Kidney epithelial cell (primary cell): ENCODE measurements at regions not wholly inside any gene's neighbourhood (a gene's known extent, or its start where the extent isn't known, plus 50 kb on each side); places are given as distances from the start of the nearest gene placed in this dataset.
A peak's percentile ranks its signal among the peaks of the same experiment; 100 is the strongest.
"Not testable (repeated sequence)": the region's sequence is repeated elsewhere in the genome, so short reads cannot be mapped to it uniquely, and the experiment has no call there.

Experiments
- DNase-seq: peaks from one replicate; pipeline ENCODE4 v3.0.0-alpha.2; 2010; ENCODE audit warnings: low read depth
- H3K27me3 ChIP-seq: 2 replicates; pipeline ENCODE4 v1.6.0; 2011; ENCODE audit warnings: low read length; ENCODE audit not compliant: control insufficient read depth, insufficient read depth
- H3K36me3 ChIP-seq: 2 replicates; pipeline ENCODE4 v1.5.1; 2011; ENCODE audit warnings: low read length; ENCODE audit not compliant: control insufficient read depth, insufficient read depth
- H3K4me3 ChIP-seq: 2 replicates; pipeline ENCODE4 v1.5.1; 2011; ENCODE audit warnings: low read depth, mild to moderate bottlenecking, control low read depth, low read length
- TF ChIP-seq, protein P1 (sequence below): IDR thresholded peaks from 2 replicates; pipeline ENCODE4 v1.5.1; 2011; ENCODE audit warnings: mild to moderate bottlenecking, moderate library complexity, low read length, control low read depth, inconsistent platforms; ENCODE audit not compliant: insufficient read depth, poor library complexity, severe bottlenecking

DNA sequence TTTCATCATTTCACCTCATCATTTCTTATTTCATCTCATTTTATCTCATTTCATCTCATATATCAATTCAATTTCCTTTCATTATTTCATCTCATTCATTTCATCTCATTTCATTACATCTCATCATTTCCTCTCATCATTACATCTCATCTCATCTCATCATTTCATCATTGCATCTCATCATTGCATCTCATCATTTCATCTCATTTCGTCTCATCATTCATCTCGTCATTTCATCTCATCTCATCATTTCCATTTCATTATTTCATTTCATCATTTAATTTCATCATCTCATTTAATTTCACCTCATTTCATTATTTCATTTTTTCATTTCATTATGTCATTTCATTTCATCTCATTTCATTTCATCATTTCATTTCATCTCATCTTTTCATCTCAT lies 168.5 kb upstream of the FAM72C start:
- DNase-seq, H3K36me3 ChIP-seq, H3K4me3 ChIP-seq, H3K27me3 ChIP-seq: not testable (repeated sequence)

DNA sequence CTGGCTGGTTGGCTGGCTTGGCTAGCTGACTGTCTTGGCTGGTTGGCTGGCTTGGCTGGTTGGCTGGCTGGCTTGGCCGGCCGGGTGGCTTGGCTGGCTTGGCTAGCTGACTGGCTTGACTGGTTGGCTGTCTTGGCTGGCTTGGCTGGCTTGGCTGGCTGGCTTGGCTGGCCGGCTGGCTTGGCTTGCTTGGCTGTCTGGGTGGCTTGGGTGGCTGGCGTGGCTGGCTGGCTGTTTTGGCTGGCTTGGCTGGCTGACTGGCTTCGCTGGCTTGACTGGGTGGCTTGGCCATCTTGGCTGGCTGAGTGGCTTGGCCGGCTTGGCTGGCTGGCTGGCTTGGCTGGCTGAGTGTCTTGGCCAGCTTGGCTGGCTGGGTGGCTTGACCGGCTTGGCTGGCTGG lies 133.2 kb upstream of the FAM72C start:
- DNase-seq, H3K4me3 ChIP-seq, H3K27me3 ChIP-seq, H3K36me3 ChIP-seq: not testable (repeated sequence)

DNA sequence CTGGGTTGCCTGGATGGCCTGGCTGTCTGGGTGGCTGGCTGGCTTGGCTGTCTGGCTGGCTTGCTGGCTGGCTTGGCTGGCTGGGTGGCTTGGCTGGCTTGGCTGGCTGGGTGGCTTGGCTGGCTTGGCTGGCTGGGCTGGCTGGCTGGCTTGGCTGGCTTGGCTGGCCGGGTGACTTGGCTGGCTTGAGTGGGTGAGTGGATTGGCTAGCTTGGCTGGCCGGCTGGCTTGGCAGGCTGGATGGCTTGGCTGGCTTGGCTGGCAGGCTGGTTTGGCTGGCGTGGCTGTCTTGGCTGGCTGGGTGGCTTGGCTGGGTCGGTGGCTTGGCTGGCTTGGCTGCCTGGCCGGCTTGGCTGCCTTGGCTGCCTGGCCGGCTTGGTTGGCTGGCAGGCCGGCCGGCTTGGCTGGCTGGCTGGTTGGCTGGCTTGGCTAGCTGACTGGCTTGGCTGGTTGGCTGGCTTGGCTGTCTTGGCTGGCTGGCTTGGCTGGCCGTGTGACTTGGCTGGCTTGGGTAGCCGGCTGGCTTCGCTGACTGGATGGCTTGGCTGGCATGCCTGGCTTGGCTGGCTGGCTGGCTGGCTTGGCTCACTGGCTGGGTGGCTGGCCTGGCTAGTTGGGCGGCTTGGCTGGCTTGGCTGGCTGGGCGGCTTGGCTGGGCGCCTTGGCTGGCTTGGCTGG lies 132.4 kb upstream of the FAM72C start:
- DNase-seq, H3K36me3 ChIP-seq, H3K27me3 ChIP-seq, H3K4me3 ChIP-seq: not testable (repeated sequence)

DNA sequence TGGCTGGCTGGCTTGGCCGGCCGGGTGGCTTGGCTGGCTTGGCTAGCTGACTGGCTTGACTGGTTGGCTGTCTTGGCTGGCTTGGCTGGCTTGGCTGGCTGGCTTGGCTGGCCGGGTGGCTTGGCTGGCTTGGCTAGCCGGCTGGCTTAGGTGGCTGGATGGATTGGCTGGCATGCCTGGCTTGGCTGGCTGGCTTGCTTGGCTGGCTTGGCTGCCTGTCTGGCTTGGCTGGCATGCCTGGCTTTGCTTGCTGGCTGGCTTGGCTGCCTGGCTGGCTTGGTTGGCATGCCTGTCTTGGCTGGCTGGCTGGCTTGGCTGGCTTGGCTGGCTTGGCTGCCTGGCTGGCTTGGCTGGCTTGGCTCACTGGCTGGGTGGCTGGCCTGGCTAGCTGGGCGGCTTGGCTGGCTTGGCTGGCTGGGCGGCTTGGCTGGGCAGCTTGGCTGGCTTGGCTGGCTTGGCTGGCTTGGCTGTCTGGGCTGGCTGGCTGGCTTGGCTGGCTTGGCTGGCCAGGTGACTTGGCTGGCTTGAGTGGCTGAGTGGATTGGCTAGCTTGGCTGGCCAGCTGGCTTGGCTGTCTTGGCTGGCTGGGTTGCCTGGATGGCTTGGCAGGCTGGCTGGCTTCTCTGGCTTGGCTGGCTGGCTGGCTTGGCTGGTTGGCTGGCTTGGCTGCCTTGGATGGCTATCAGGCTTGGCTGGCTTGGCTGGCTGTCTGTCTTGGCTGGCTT lies 131.5 kb upstream of the FAM72C start:
- DNase-seq, H3K36me3 ChIP-seq, H3K4me3 ChIP-seq, H3K27me3 ChIP-seq: not testable (repeated sequence)

DNA sequence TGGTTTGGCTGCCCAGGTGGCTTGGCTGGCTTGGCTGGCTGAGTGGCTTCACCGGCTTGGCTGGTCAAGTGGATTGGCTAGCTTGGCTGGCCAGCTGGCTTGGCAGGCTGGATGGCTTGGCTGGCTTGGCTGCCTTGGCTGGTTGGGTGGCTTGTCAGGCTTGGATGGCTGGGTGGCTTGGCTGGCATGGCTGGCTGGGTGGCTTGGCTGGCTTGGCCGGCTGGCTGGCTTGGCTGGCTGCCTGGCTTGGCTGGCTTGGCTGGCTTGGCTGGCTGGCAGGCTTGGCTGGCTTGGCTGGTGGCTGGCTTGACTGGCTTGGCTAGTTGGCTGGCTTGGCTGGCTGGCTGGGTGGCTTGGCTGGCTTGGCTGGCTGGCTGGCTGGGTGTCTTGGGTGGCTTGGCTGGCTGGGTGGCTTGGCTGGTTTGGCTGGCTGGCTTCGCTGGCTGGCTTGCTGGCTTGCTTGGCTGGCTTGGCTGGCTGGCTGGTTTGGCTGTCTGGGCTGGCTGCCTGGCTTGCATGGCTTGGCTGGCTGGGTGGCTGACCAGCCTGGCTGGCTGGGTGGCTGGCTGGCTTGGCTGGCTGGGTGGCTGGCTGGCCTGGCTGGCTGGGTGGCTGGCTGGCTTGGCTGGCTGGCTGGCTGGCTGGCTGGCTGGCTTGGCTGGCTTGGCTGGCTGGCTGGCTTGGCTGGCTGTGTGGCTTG lies 130.4 kb upstream of the FAM72C start:
- H3K27me3 ChIP-seq, H3K36me3 ChIP-seq, DNase-seq, H3K4me3 ChIP-seq: not testable (repeated sequence)

DNA sequence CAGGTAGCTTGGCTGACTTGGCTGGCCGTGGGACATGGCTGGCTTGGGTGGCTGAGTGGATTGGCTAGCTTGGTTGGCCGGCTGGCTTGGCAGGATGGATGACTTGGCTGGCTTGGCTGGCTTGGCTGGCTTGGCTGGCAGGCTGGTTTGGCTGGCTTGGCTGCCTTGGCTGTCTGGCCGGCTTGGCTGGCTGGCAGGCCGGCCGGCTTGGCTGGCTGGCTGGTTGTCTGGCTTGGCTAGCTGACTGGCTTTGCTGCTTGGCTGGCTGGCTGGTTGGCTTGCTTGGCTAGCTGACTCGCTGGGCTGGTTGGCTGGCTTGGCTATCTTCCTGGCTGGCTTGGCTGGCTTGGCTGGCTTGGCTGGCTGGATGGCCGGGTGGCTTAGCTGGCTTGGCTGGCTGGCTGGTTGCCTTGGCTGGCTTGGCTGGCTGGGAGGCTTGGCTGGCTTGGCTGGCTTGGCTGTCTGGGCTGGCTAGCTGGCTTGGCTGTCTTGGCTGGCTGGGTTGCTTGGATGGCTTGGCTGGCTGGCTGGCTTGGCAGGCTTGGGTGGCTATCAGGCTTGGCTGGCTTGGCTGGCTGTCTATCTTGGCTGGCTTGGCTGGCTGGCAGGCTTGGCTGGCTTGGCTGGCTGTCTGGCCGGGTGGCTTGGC lies 129.7 kb upstream of the FAM72C start:
- Histone ChIP-seq H3K4me3 (no peak overlapping the region), H3K27me3 (no peaks in the 10 kb centered on the region), H3K36me3 (no peaks in the 10 kb centered on the region)
- DNase-seq, result no peak
- TF ChIP-seq, protein P1, sequence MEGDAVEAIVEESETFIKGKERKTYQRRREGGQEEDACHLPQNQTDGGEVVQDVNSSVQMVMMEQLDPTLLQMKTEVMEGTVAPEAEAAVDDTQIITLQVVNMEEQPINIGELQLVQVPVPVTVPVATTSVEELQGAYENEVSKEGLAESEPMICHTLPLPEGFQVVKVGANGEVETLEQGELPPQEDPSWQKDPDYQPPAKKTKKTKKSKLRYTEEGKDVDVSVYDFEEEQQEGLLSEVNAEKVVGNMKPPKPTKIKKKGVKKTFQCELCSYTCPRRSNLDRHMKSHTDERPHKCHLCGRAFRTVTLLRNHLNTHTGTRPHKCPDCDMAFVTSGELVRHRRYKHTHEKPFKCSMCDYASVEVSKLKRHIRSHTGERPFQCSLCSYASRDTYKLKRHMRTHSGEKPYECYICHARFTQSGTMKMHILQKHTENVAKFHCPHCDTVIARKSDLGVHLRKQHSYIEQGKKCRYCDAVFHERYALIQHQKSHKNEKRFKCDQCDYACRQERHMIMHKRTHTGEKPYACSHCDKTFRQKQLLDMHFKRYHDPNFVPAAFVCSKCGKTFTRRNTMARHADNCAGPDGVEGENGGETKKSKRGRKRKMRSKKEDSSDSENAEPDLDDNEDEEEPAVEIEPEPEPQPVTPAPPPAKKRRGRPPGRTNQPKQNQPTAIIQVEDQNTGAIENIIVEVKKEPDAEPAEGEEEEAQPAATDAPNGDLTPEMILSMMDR, result no peak

DNA sequence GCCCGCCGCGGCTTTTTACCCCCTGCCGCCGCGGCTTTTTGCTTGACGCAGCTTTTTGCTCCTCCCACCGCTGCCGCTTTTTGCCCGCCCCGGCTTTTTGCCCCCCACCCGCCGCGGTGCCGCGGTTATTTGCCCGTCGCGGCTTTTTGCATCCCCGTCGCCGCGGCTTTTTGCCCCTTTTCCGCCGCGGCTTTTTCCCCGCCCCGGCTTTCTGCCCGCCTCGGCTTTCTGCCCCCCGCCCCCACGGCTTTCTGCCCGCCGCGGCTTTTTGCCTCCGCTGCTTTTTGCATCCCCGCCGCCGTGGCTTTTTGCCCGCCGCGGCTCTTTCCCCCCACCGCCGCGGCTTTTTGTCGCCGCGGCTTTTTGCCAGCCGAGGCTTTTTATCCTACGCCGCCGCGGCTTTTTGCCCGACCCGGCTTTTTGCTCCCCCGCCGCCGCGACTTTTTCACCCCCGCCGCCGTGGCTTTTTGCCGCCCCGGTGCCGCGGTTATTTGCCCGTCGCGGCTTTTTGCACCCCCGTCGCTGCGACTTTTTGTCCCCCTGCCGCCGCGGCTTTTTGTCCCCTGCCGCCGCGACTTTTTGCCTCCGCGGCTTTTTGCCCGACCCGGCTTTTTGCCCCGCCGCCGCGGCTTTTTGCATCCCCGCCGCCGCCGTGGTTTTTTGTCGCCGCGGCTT lies 105.5 kb upstream of the FAM72C start:
- DNase-seq, H3K36me3 ChIP-seq, H3K27me3 ChIP-seq: not testable (repeated sequence)
- H3K4me3 ChIP-seq, result peak overlapping the region; percentile 52

DNA sequence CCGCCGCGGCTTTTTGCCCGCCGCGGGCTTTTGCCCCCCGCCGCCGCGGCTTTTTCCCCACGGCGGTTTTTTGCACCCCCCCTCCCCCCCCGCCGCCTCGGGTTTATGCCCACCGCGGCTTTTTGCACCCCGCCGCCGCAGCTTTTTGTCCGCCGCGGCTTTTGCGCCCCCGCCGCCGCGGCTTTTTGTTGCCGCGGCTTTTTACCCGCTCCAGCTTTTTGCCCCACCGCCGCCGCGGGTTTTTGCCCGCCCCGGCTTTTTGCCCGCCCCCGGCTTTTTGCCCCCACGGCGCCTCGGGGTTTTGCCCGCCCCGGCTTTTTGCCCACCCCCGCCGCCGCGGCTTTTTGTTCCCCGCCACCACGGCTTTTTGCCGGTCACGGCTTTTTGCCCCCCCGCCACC lies 104.9 kb upstream of the FAM72C start:
- not testable (repeated sequence) for H3K27me3 ChIP-seq, DNase-seq
- peak overlapping the region; percentile 52 for H3K4me3 ChIP-seq

DNA sequence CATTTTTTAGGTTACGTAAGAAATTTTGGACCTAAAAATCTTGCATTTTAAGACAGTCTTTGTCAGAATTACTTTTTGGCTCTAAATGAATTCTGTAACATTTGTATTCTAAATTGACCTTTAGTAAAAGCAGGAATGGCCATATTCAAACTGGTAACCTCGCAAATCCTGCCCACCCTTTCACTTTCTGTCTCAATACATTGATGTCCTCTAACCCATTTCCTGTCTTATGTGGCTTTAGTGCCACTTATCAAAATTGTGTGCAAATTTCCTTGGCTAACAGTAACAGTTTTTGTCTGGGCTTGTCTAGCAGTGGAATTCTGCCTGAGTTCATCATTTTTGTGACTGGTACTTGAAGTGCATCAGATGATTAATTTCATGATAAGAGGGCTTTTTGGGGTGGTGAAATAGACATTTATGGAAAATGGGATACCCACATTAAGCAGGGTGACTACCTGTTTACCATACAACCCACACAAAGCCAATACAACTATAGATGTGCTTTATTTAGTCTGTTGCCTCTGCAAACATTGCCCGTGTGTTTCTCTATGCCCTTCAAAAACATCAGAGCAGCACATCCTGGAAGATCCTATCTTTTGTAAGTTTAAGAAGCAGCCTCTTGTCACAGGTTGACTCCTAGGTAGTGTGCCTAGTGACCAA lies 98.7 kb upstream of the FAM72C start:
- H3K4me3 ChIP-seq, H3K27me3 ChIP-seq, DNase-seq, H3K36me3 ChIP-seq: not testable (repeated sequence)

More for the DNA sequence above, 104.9 kb upstream of the FAM72C start:
- H3K36me3 ChIP-seq, result not testable (repeated sequence)

DNA sequence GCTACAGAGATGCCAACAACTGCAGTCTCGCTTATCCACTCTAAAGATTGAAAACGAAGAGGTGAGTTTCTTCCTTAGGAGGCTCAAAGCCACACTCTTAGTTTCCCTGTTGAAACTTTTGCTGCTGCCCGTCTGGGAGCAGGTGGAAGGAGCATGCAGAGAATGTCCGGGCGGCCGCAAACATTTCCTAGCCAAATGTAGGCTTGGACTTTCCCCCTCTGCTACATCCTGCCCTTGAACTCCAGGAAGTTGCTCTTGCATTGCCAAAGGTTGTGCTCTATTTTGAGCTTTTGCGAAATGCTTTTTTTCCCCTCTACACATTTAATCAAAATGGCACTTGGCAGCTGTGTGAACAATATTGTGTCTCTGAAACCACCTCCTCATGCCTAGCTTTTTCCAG lies 95.3 kb upstream of the FAM72C start:
- not testable (repeated sequence) for H3K4me3 ChIP-seq, DNase-seq, H3K27me3 ChIP-seq, H3K36me3 ChIP-seq

DNA sequence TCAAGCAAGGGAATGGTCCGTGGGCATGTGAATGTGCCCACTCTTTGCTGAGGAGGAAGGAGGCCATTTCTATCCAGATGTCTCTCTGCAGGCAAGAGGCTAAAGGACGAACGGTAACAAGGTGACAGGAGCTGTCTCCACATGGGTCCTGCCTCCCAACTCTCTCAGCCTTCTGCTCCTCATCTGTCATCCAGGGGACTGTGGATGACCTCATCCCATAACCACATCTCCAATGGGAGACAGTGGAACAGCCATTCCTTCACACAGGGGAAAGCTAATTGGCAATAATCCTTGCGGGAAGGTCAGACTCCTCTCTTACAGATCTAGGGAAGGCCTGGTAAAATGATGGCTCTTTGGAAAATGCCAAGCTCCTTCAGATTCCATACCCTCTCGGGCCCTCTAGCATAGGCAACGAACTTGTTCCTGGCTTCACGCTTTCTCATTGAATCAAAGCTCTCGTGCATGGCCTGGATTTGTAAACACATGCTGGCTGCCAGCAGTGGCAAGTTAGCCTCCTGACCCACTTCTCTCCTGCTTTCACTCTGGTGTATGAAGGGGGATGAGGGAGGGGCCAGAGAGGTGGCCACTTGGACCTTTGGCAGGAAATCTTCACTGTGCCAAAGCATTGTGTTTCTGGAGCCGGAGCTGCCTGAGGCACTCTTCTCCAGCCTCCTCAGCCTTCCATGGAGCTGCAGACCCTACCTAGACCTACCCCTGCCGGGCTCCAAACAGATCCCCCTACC lies 94.5 kb upstream of the FAM72C start:
- not testable (repeated sequence) for DNase-seq, H3K27me3 ChIP-seq, H3K4me3 ChIP-seq, H3K36me3 ChIP-seq

DNA sequence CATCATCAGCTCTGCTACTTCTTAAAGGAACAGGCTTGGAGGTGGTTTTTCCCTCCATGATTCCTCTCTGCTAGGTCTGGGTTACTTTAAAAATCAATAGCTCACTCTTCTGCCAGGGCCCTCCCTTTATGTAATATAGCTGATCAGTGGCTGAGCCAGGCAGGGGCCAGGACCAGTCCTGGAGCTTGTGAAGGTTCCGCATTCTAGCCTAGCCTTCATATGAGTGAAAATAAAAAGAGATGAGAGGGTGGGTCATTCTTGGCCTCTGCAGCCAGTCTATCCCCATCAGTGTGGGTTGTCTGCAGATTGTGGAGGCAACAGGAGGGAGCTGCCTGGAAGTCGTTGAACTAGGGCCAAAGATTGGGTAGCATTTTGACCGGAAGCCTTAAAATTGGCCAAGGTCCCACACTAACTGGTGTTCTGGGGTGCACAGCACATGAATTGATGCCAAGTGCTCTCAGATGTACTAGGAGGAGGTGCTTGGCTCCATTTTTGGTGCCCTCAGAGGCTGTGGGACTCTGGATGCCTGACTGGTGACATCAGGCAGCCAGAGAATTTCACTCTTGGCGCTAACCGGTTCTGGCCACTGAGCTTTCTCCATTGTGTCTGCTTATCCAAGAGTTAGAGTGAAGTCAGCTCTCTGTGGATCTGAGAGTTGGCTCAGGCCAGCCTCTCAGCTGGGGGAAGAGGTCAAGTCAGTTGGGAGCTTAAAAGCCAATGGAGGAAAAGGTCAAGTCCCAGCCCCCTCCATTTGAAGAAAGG lies 93.7 kb upstream of the FAM72C start:
- DNase-seq, H3K4me3 ChIP-seq, H3K36me3 ChIP-seq, H3K27me3 ChIP-seq: not testable (repeated sequence)
